ENCODE measurements at regions not wholly inside any gene's neighbourhood (a gene's known extent, or its start where the extent isn't known, plus 50 kb on each side); places are given as distances from the start of the nearest gene placed in this dataset.
"Not testable (repeated sequence)": the region's sequence is repeated elsewhere in the genome, so short reads cannot be mapped to it uniquely, and the experiment has no call there.

DNA sequence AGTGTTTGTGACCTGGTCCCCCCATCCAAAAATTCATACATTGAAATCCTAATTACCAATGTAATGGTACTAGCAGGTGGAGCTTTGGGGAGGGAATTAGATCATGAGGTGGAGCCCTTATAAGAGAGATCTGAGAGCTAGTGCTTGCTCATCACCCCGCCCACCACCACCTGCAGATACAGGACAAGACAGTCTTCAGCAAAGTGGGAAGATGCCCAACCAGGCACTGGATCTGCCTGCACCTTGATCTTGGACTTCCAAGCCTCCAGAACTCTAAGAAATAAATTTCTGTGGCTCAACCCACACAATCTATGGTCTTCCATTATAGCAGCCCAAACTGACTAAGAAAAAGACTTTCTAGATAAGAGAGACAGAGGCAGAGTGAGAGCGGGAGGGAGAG is 343.4 kb downstream of the LRRIQ3 start:
- no peak for DNase-seq
- Histone ChIP-seq H3K4me3 (no peak overlapping the region), H3K36me3 (no peaks in the 10 kb centered on the region), H3K27me3 (peaks cover 0 to 7% (median 0%) of the 10 kb centered on the region in 9 donors), H3K9me3 (no peaks in the 10 kb centered on the region), H3K4me1 (no peaks in the 10 kb centered on the region), H3K27ac (no peak overlapping the region)
- ATAC-seq, result no peak
- intact Hi-C loops (cut with DNase I), result no loop called here
- no peak for TF ChIP-seq POLR2A (IDR thresholded peaks at IDR 0.05)
- TF ChIP-seq, protein P1, sequence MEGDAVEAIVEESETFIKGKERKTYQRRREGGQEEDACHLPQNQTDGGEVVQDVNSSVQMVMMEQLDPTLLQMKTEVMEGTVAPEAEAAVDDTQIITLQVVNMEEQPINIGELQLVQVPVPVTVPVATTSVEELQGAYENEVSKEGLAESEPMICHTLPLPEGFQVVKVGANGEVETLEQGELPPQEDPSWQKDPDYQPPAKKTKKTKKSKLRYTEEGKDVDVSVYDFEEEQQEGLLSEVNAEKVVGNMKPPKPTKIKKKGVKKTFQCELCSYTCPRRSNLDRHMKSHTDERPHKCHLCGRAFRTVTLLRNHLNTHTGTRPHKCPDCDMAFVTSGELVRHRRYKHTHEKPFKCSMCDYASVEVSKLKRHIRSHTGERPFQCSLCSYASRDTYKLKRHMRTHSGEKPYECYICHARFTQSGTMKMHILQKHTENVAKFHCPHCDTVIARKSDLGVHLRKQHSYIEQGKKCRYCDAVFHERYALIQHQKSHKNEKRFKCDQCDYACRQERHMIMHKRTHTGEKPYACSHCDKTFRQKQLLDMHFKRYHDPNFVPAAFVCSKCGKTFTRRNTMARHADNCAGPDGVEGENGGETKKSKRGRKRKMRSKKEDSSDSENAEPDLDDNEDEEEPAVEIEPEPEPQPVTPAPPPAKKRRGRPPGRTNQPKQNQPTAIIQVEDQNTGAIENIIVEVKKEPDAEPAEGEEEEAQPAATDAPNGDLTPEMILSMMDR (IDR thresholded peaks at IDR 0.05), result no peak
- WGBS, 4 donors, result 66 to 79% (median 72%) methylated on average over 2 of the region's 2 CpGs

DNA sequence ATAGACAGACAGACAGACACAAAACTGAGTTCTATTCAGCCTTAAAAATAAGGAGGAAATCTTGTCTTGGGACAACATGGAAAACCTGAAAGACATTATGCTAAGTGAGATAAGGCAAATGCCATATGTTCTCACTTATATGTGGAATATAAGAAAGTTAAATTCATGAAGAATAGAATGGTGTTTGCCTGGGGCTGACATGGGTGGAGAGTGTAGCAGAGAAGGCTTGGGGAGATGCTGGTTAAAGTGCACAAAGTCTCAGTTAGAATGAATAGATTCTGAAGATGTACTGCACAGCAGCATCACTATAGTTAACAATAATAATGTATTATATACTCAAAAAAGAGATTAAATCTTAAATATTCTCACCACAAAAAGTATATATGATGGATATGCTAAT is 355.5 kb downstream of the LRRIQ3 start:
- Histone ChIP-seq H3K36me3 (no peaks in the 10 kb centered on the region), H3K4me1 (no peaks in the 10 kb centered on the region), H3K27me3 (no peaks in the 10 kb centered on the region), H3K27ac (no peak overlapping the region), H3K4me3 (no peak overlapping the region), H3K9me3 (peaks cover 0 to 5% (median 0%) of the 10 kb centered on the region in 12 donors)
- no peak for ATAC-seq
- TF ChIP-seq, protein P1 (IDR thresholded peaks at IDR 0.05), result no peak
- no peak for TF ChIP-seq POLR2A (IDR thresholded peaks at IDR 0.05)
- no peak for DNase-seq
- intact Hi-C loops (cut with DNase I), result no loop called here

DNA sequence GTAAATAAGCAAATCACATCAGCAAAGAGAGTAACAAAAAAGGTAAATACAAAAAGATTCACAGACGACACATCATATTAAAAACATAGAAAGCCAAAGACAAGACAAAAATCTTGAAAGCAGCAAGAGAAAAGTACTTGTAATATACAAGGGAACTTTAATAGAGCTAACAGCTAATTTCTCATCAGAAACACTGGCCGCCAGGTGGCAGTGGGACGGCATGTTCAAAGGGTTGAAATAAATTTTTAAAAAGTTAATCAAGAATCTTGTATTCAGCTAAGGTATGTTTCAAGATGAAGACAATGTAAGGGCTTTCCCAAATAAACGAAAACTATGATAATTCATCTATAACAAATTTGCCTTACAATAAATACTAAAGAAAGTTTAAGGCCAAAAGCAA is 358.1 kb downstream of the LRRIQ3 start:
- TF ChIP-seq, protein P1 (IDR thresholded peaks at IDR 0.05), result peak in 5 of 12 donors; percentile 5 to 27 (median 13)
- TF ChIP-seq POLR2A (IDR thresholded peaks at IDR 0.05), result no peak
- Histone ChIP-seq H3K27ac (no peak overlapping the region), H3K36me3 (no peaks in the 10 kb centered on the region), H3K27me3 (no peaks in the 10 kb centered on the region), H3K4me3 (no peak overlapping the region), H3K9me3 (peaks cover 0 to 5% (median 0%) of the 10 kb centered on the region in 12 donors), H3K4me1 (no peaks in the 10 kb centered on the region)
- ATAC-seq (no peak), DNase-seq (no peak)
- WGBS, 4 donors, result 39 to 47% (median 40%) methylated on average over 4 of the region's 4 CpGs
- intact Hi-C loops (cut with DNase I), result loop anchor here in 1 of 10 donors (10.0 kb wide), 1 partner anchor 155 kb away; no protein-coding TSS in a partner anchor

DNA sequence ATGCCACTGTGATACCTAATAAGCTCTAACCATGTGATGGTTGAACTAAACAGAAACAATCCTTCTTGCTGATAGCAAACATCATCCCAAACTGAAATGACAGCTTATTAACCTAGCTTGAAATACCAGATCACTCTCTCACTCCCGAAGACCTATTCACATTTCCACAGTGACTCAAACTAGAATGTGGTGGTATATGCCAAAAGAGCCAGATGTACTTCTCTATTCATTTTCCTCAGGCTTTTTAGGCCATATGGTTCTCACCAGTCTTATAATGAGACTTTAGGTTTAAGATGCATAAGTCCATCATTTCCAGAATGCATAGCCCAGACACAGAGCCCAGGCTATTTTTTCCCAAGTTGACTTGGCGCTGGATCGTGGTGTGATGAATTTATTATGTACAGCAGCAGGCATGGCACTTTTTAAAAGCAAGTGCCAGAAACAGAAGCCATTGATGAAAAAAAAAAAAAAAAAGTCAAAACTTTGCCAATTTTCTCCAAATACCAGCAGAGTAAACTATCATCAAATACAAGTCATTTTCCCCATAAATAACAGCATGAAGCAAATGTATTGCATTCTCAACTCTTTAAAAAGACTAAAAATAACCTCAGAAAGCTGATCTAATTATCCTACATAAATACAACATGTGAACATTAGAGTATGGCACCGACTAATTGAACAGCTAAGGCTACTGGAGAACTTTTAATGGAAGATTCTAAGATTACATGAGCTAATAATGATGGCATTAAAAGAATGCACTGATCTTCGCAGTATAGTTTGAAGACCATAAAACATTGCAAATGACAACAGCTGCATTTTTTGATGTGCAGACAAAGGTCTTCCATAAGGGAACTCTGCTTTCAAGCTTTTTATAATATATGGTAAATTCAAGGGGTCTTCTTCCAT is 365.4 kb downstream of the LRRIQ3 start:
- no peak for TF ChIP-seq POLR2A (IDR thresholded peaks at IDR 0.05)
- TF ChIP-seq, protein P1 (IDR thresholded peaks at IDR 0.05), result no peak
- no peaks in the 10 kb centered on the region for H3K27me3 ChIP-seq
- H3K9me3 ChIP-seq, result no peaks in the 10 kb centered on the region
- no peaks in the 10 kb centered on the region for H3K4me1 ChIP-seq
- DNase-seq, result no peak
- no peaks in the 10 kb centered on the region for H3K36me3 ChIP-seq
- H3K27ac ChIP-seq, result no peak overlapping the region
- intact Hi-C loops (cut with DNase I), result loop anchor here in 1 of 10 donors (10.0 kb wide), 1 partner anchor 162 kb away; no protein-coding TSS in a partner anchor
- WGBS, 4 donors, result 74 to 81% (median 75%) methylated on average over 5 of the region's 5 CpGs
- ATAC-seq, result no peak
- H3K4me3 ChIP-seq, result no peak overlapping the region

DNA sequence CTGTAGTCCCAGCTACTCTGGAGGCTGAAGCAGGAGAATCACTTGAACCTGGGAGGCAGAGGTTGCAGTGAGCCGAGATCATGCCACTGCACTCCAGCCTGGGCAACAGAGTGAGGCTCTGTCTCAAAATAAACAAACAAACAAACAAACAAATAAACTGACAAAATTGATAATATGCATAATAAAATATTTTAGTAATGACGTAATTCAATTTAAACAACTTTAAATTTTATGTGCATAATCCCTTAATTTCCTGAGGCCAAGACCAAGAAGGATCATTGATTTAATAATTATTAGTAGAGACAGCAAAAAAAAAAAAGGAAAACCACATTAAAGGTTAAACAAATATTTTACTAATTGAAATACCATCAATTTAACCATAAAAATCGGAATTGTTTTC is 370.7 kb downstream of the LRRIQ3 start:
- ATAC-seq; DNase-seq; intact Hi-C loops (cut with DNase I); H3K27ac ChIP-seq; H3K4me1 ChIP-seq; H3K36me3 ChIP-seq; H3K9me3 ChIP-seq; H3K4me3 ChIP-seq; H3K27me3 ChIP-seq: not testable (repeated sequence)
- WGBS, 4 donors, result 81 to 89% (median 84%) methylated on average over 3 of the region's 3 CpGs

Data from heart left ventricle (tissue), 16 donors.